ENCODE measurements at regions not wholly inside any gene's neighbourhood (a gene's known extent, or its start where the extent isn't known, plus 50 kb on each side); places are given as distances from the start of the nearest gene placed in this dataset.

- TF ChIP-seq, protein P1, sequence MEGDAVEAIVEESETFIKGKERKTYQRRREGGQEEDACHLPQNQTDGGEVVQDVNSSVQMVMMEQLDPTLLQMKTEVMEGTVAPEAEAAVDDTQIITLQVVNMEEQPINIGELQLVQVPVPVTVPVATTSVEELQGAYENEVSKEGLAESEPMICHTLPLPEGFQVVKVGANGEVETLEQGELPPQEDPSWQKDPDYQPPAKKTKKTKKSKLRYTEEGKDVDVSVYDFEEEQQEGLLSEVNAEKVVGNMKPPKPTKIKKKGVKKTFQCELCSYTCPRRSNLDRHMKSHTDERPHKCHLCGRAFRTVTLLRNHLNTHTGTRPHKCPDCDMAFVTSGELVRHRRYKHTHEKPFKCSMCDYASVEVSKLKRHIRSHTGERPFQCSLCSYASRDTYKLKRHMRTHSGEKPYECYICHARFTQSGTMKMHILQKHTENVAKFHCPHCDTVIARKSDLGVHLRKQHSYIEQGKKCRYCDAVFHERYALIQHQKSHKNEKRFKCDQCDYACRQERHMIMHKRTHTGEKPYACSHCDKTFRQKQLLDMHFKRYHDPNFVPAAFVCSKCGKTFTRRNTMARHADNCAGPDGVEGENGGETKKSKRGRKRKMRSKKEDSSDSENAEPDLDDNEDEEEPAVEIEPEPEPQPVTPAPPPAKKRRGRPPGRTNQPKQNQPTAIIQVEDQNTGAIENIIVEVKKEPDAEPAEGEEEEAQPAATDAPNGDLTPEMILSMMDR (IDR thresholded peaks at IDR 0.05) = no peak
- TF ChIP-seq EP300 (IDR thresholded peaks at IDR 0.05) = no peak
- no peak for TF ChIP-seq POLR2A (IDR thresholded peaks at IDR 0.05)
Measured at GRCh38 chr7:142414915-142415314, 157.1 kb upstream of the PRSS58 start.

All from tibial nerve (tissue), 4 donors.